CD14-positive monocyte (primary cell): ENCODE measurements at regions not wholly inside any gene's neighbourhood (a gene's known extent, or its start where the extent isn't known, plus 50 kb on each side); places are given as distances from the start of the nearest gene placed in this dataset.

ENCODE experiments used
- DNase-seq, 3 donors: peaks; one replicate each; pipeline ENCODE4 v3.0.0-alpha.2; 2011 to 2022
- H2AFZ ChIP-seq: 2 replicates; pipeline ENCODE4 v1.6.0; 2012; ENCODE audit warnings: mild to moderate bottlenecking, low read depth, low read length, inconsistent platforms; ENCODE audit not compliant: insufficient read depth, poor library complexity, severe bottlenecking
- H3K27ac ChIP-seq, 2 donors: 1 replicate in 1 of 2; 2 replicates in 1 of 2; pipeline ENCODE4 v1.5.1; 2012 to 2013; ENCODE audit warnings: low read length in 2 of 2, control low read depth in 1 of 2, inconsistent platforms in 1 of 2, low read depth in 1 of 2, mild to moderate bottlenecking in 1 of 2
- H3K27me3 ChIP-seq, 2 donors: one replicate each; pipeline versions ENCODE4 v1.6.0 to v1.6.1; 2011 to 2013; ENCODE audit warnings: low read length in 2 of 2; ENCODE audit not compliant: control insufficient read depth in 2 of 2, insufficient read depth in 2 of 2
- H3K36me3 ChIP-seq, 2 donors: replicated peaks in 1 of 2; 1 replicate in 1 of 2; 2 replicates in 1 of 2; pipeline versions ENCODE4 v1.5.1 to v1.6.1; 2012 to 2013; ENCODE audit warnings: low read length in 2 of 2, control low read depth in 1 of 2, inconsistent platforms in 1 of 2, mild to moderate bottlenecking in 1 of 2; ENCODE audit not compliant: insufficient read depth in 2 of 2, control insufficient read depth in 1 of 2
- H3K4me1 ChIP-seq, 2 donors: 1 replicate in 1 of 2; 2 replicates in 1 of 2; pipeline versions ENCODE4 v1.5.1 to v1.6.1; 2012 to 2013; ENCODE audit warnings: low read length in 2 of 2, control low read depth in 1 of 2, inconsistent platforms in 1 of 2, mild to moderate bottlenecking in 1 of 2, moderate library complexity in 1 of 2; ENCODE audit not compliant: insufficient read depth in 2 of 2, control insufficient read depth in 1 of 2
- H3K4me2 ChIP-seq: replicated peaks from 2 replicates; pipeline ENCODE3; 2012; ENCODE audit warnings: low read length, moderate library complexity, mild to moderate bottlenecking; ENCODE audit not compliant: poor library complexity, severe bottlenecking; ENCODE audit errors: extremely low read depth
- H3K4me3 ChIP-seq, 3 experiments: fragments of 200-600 bp in 1 of 3; sonication (generic) in 1 of 3; replicated peaks in 1 of 3; 1 replicate in 2 of 3; 2 replicates in 1 of 3; pipeline ENCODE4 v1.5.1; 2011 to 2013; ENCODE audit warnings: low read length in 3 of 3, mild to moderate bottlenecking in 3 of 3, control low read depth in 2 of 3, low read depth in 2 of 3, inconsistent platforms in 1 of 3, moderate library complexity in 1 of 3
- H3K79me2 ChIP-seq: 2 replicates; pipeline ENCODE4 v1.6.0; 2012; ENCODE audit warnings: mild to moderate bottlenecking, control low read depth, inconsistent platforms, low read length, moderate library complexity; ENCODE audit not compliant: insufficient read depth
- H3K9ac ChIP-seq: 2 replicates; pipeline ENCODE4 v1.6.0; 2017; ENCODE audit warnings: low read length, mild to moderate bottlenecking; ENCODE audit not compliant: insufficient read depth, poor library complexity, severe bottlenecking
- H3K9me3 ChIP-seq, 2 donors: replicated peaks in 1 of 2; 1 replicate in 1 of 2; 2 replicates in 1 of 2; pipeline versions ENCODE4 v1.5.1 to v1.6.1; 2012 to 2013; ENCODE audit warnings: low read length in 2 of 2, control low read depth in 1 of 2; ENCODE audit not compliant: control insufficient read depth in 1 of 2, insufficient read depth in 1 of 2
- H4K20me1 ChIP-seq: 2 replicates; pipeline ENCODE4 v1.6.0; 2012; ENCODE audit warnings: mild to moderate bottlenecking, low read length, control low read depth, moderate library complexity; ENCODE audit not compliant: insufficient read depth
- H3K27ac Mint-ChIP-seq, 7 donors: one replicate each; pipeline ENCODE4 v1.8.0; 2020; ENCODE audit warnings: mild to moderate bottlenecking in 7 of 7, mixed read lengths in 7 of 7, moderate library complexity in 6 of 7, inconsistent platforms in 2 of 7
- H3K27me3 Mint-ChIP-seq, 3 donors: one replicate each; pipeline ENCODE4 v1.8.0; 2021 to 2022; ENCODE audit warnings: low read depth in 3 of 3, mild to moderate bottlenecking in 3 of 3, mixed read lengths in 3 of 3, moderate library complexity in 3 of 3, inconsistent platforms in 1 of 3
- H3K36me3 Mint-ChIP-seq, 2 donors: one replicate each; pipeline ENCODE4 v1.8.0; 2020; ENCODE audit warnings: mixed read lengths in 2 of 2, inconsistent platforms in 1 of 2, mild to moderate bottlenecking in 1 of 2
- H3K4me1 Mint-ChIP-seq: one replicate; pipeline ENCODE4 v1.8.0; 2020; ENCODE audit warnings: mild to moderate bottlenecking, mixed read lengths
- H3K4me3 Mint-ChIP-seq, 2 donors: one replicate each; pipeline ENCODE4 v1.8.0; 2020; ENCODE audit warnings: mild to moderate bottlenecking in 2 of 2, mixed read lengths in 2 of 2, moderate library complexity in 1 of 2
- H3K9me3 Mint-ChIP-seq, 7 donors: one replicate each; pipeline ENCODE4 v1.8.0; 2020 to 2022; ENCODE audit warnings: mixed read lengths in 7 of 7, mild to moderate bottlenecking in 6 of 7, moderate library complexity in 6 of 7, inconsistent platforms in 2 of 7
- CTCF ChIP-seq: fragments of 200-600 bp; IDR thresholded peaks from one replicate; pipeline ENCODE4 v1.8.0; 2022; ENCODE audit warnings: antibody characterized with exemption, mild to moderate bottlenecking
- WGBS: methylation state at CpG from one replicate; pipeline ENCODE4 v1.1.5; 2013; ENCODE audit warnings: missing lambda C conversion rate; ENCODE audit not compliant: insufficient coverage; 5-methylcytosine and 5-hydroxymethylcytosine counted together
- intact Hi-C, 2 donors: fragments of 100-400 bp; cut with micrococcal nuclease; formaldehyde crosslinking; loops; one replicate each; pipeline versions ENCODE4 v1.15.0 to v1.15.1; 2023

DNA sequence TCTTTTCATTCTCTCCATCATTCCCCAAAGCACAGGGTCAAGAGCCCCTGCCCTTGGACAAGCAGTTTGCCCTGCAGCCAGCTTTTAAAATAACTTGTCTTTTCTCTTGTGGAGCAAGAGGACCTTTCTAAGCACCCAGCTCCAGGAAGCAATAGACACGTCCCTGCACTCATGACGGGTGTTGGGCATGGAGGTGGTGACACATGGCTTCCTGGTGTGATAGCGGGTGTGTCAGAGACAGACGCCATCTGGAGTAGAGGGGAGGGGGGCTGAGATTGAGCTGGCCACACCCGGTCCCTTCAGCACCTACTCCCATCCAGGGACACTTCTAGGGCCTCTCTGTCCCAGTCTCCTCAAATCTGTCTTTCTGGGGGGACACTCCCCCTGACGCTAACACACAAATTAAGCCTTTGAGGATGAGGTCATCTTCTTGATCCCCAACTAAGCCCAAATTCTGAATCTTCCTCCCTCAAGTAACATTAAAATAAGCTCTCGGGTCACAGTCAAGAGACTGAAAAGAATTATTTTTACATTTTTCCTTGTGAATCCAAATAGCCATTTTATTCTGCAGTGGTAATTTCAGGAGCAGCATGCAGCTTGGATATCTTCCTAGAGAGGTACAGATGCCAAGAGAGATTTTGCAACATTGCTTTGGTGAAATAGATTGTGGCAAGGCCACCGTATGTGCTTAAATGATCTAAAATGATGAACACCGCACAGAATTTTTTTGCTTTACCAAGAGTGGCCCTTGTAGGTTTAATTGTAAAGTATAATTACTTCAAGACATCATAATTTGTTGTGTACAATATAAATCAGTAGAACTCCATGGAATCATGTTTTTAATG, 216.6 kb upstream of the IRX3 start:
- no peak for DNase-seq
- H4K20me1 ChIP-seq = no peaks in the 10 kb centered on the region
- Mint-ChIP-seq H3K27me3 (peaks cover 22 to 25% (median 24%) of the 10 kb centered on the region in 3 donors), H3K4me1 (no peaks in the 10 kb centered on the region), H3K9me3 (peaks cover under 1 to 8% (median 3%) of the 10 kb centered on the region in 7 donors), H3K36me3 (no peaks in the 10 kb centered on the region), H3K4me3 (no peak overlapping the region), H3K27ac (no peak overlapping the region)
- H3K9me3 ChIP-seq = peaks cover 0 to 10% of the 10 kb centered on the region in 2 donors
- no peak overlapping the region for H3K4me3 ChIP-seq
- H3K27ac ChIP-seq = no peak overlapping the region
- no peaks in the 10 kb centered on the region for H3K79me2 ChIP-seq
- 60% methylated on average over 2 of the region's 9 CpGs for WGBS
- H3K27me3 ChIP-seq = peaks cover 6 to 7% of the 10 kb centered on the region in 2 donors
- H2AFZ ChIP-seq = no peak overlapping the region
- H3K36me3 ChIP-seq = no peaks in the 10 kb centered on the region
- no peaks in the 10 kb centered on the region for H3K4me1 ChIP-seq
- no peak for TF ChIP-seq CTCF
- H3K9ac ChIP-seq = no peak overlapping the region
- intact Hi-C loops = no loop called here
- H3K4me2 ChIP-seq = no peak overlapping the region

- no peak overlapping the region for H3K9ac ChIP-seq
- H3K27me3 Mint-ChIP-seq = peaks cover 16 to 26% (median 23%) of the 10 kb centered on the region in 3 donors
- TF ChIP-seq CTCF = no peak
- no peak overlapping the region for H3K4me3 ChIP-seq
- H3K4me3 Mint-ChIP-seq = no peak overlapping the region
- H3K79me2 ChIP-seq = no peaks in the 10 kb centered on the region
- H3K36me3 ChIP-seq = no peaks in the 10 kb centered on the region
- no peaks in the 10 kb centered on the region for H3K36me3 Mint-ChIP-seq
- H3K4me1 Mint-ChIP-seq = no peaks in the 10 kb centered on the region
- H3K4me2 ChIP-seq = no peak overlapping the region
- no peak overlapping the region for H3K27ac Mint-ChIP-seq
- H2AFZ ChIP-seq = no peak overlapping the region
- H3K27ac ChIP-seq = no peak overlapping the region
- peaks cover 0 to 13% of the 10 kb centered on the region in 2 donors for H3K9me3 ChIP-seq
- no peaks in the 10 kb centered on the region for H4K20me1 ChIP-seq
- no peak for DNase-seq
- WGBS = 100% methylated on average over 1 of the region's 1 CpG
- peaks cover 6 to 7% of the 10 kb centered on the region in 2 donors for H3K27me3 ChIP-seq
- H3K4me1 ChIP-seq = no peaks in the 10 kb centered on the region
- H3K9me3 Mint-ChIP-seq = peaks cover 1 to 14% (median 6%) of the 10 kb centered on the region in 7 donors
- intact Hi-C loops = no loop called here
These were observed 215.2 kb upstream of the IRX3 start for GRCh38 chr16:54501797-54502196.
